ENCODE measurements at regions not wholly inside any gene's neighbourhood (a gene's known extent, or its start where the extent isn't known, plus 50 kb on each side); places are given as distances from the start of the nearest gene placed in this dataset.
"Not testable (repeated sequence)": the region's sequence is repeated elsewhere in the genome, so short reads cannot be mapped to it uniquely, and the experiment has no call there.

DNA sequence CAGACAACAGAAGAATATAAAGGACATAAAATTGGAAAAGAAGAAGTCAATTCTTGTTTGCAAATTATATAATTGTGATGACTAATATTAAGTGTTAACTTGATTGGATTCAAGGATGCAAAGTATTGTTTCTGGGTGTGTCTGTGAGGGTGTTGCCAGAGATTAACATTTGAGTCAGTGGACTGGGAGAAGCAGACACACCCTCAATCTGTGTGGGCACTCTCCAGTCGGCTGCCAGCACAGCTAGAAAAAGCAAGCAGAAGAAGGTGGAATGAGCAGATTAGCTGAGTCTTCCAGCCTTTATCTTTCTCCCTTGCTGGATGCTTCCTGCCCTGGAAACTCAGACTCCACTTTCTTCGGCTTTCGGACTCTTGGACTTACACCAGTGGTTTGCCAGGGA, 51.7 kb downstream of the UBE2NL start:
- Mint-ChIP-seq H3K4me1 (ENCODE audit: low read depth) (no peaks in the 10 kb centered on the region), H3K4me3 (no peak overlapping the region), H3K27me3 (ENCODE audit: low read depth) (no peaks in the 10 kb centered on the region), H3K36me3 (ENCODE audit: insufficient read depth in 2 of 2) (no peaks in the 10 kb centered on the region), H3K27ac (no peak overlapping the region), H3K9me3 (no peaks in the 10 kb centered on the region)
- no peak for ATAC-seq (replicated peaks in 1 of 2)
- DNase-seq: no peak

DNA sequence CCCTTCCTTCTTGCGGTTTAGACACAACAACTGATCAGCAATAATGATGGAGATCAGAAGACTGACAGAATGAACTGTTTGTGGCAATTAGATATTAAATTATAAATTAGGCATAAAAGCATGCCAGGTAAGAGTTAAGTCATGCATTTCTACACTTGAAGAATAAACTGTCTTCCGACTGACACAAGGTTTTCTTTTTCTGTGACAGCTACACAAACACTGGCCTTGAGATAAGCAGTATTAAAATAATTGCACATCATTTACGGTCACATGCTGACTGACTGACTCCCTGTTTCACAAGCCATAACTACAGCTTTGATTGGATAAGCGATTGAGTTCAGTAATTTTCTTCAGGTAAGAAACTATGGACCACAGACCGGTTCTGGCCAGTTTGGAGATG, 56.2 kb downstream of the UBE2NL start:
- no peaks in the 10 kb centered on the region for H3K36me3 Mint-ChIP-seq (ENCODE audit: insufficient read depth in 2 of 2)

DNA sequence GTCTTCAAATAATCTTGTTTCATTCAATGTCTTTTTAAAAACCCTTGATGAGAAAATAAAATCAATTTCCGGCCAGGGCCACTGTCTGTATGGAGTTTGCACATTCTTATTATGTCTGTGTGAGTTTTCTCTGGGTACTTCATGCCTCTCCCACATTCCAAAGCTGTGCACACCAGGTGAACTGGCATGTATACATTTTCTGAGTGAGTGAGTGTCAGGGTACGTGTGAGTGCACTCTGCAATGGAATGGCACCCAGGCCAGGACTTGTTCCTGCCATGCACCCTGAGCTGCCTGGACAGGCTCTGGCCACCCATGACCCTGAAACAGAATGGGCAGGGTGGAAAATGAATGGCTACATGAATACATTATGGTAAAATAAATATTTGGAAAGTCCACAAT, 61.3 kb downstream of the UBE2NL start:
- no peaks in the 10 kb centered on the region for H3K27me3 Mint-ChIP-seq (ENCODE audit: low read depth)
- peaks cover 1 to 3% of the 10 kb centered on the region in 2 donors for H3K36me3 Mint-ChIP-seq (ENCODE audit: insufficient read depth in 2 of 2)
- DNase-seq (no peak), ATAC-seq (replicated peaks in 1 of 2) (no peak)
- no peak overlapping the region for H3K27ac Mint-ChIP-seq
- H3K9me3 Mint-ChIP-seq: peaks cover 6 to 7% of the 10 kb centered on the region in 2 donors
- H3K4me1 Mint-ChIP-seq (ENCODE audit: low read depth): no peaks in the 10 kb centered on the region
- H3K4me3 Mint-ChIP-seq: no peak overlapping the region

More for the DNA sequence above, 56.2 kb downstream of the UBE2NL start:
- Mint-ChIP-seq H3K9me3 (no peaks in the 10 kb centered on the region), H3K4me3 (no peak overlapping the region), H3K27ac (no peak overlapping the region), H3K4me1 (ENCODE audit: low read depth) (no peaks in the 10 kb centered on the region), H3K27me3 (ENCODE audit: low read depth) (no peaks in the 10 kb centered on the region)
- DNase-seq (no peak), ATAC-seq (replicated peaks in 1 of 2) (no peak)

DNA sequence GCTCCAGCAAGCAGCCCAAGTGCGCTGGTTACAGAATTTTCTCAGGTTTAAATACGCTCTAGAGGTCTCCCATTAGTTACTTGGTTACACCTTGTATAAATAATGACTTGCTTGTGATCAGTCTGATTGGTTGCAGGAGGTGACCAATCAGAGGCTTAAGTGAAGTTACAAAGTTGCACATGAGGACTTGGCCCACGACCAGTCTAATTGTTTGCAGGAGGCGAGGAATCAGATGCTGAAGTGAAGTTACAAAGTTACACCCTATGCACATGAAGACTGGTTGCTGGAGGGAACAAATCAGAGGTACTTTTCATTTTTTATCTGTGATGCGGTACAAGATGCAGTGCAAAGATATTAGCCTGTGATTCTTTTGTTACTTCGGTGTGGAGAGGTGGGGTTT, 80.7 kb downstream of the UBE2NL start:
- H3K9me3 Mint-ChIP-seq: peaks cover 10% of the 10 kb centered on the region in 2 donors
- no peak overlapping the region for H3K27ac Mint-ChIP-seq
- no peaks in the 10 kb centered on the region for H3K36me3 Mint-ChIP-seq (ENCODE audit: insufficient read depth in 2 of 2)
- DNase-seq (no peak), ATAC-seq (replicated peaks in 1 of 2) (no peak)
- no peaks in the 10 kb centered on the region for H3K27me3 Mint-ChIP-seq (ENCODE audit: low read depth)
- H3K4me1 Mint-ChIP-seq (ENCODE audit: low read depth): no peaks in the 10 kb centered on the region
- H3K4me3 Mint-ChIP-seq: no peak overlapping the region

DNA sequence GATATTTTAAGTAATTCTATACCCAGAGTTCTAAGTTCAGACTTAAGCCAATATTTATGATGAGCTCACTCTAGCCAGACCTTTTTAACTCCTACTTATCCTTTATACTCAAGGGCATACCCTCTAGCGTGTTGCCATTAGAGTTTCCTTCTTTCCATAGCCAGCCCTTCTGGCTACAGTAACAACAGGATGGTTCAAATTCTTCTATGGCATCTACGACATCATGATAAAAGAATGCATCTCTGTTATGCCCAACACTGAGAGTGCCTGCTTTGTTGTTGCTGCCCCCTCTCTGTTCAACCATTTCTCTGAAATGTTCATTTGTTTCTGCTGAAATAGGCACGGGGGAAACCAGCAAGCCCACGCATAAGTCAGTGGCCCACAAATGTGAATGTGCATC, 104.5 kb downstream of the UBE2NL start:
- H3K4me3 Mint-ChIP-seq: no peak overlapping the region
- no peaks in the 10 kb centered on the region for H3K36me3 Mint-ChIP-seq (ENCODE audit: insufficient read depth in 2 of 2)
- ATAC-seq (replicated peaks in 1 of 2): no peak

DNA sequence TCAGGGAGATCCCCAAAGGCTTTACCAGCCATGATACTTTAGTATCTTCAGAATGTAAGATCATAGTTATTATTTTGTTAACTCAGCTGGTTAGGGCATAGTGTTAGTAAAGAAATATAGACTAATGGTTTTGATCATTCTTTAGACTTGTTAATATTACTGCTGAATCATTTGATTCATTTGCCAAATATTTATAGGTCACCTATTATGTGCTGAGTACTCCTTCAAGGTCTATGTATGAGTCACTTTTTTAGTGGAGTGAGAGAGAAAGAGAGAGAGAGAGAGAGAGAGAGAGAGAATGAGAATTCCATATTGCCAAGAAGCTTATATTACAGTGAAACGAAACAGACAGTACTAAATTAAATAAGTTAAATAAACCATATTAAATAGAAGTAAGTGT, 110.3 kb downstream of the UBE2NL start:
- Mint-ChIP-seq H3K27ac (no peak overlapping the region), H3K36me3 (ENCODE audit: insufficient read depth in 2 of 2) (no peaks in the 10 kb centered on the region), H3K27me3 (ENCODE audit: low read depth) (peaks cover 5% of the 10 kb centered on the region), H3K9me3 (peaks cover 0 to 4% of the 10 kb centered on the region in 2 donors), H3K4me3 (no peak overlapping the region), H3K4me1 (ENCODE audit: low read depth) (no peaks in the 10 kb centered on the region)
- DNase-seq: no peak
- ATAC-seq (replicated peaks in 1 of 2): no peak

More for the DNA sequence above, 104.5 kb downstream of the UBE2NL start:
- Mint-ChIP-seq H3K27me3 (ENCODE audit: low read depth) (peaks cover 5% of the 10 kb centered on the region), H3K9me3 (peaks cover 3 to 4% of the 10 kb centered on the region in 2 donors), H3K4me1 (ENCODE audit: low read depth) (no peaks in the 10 kb centered on the region), H3K27ac (no peak overlapping the region)
- no peak for DNase-seq

DNA sequence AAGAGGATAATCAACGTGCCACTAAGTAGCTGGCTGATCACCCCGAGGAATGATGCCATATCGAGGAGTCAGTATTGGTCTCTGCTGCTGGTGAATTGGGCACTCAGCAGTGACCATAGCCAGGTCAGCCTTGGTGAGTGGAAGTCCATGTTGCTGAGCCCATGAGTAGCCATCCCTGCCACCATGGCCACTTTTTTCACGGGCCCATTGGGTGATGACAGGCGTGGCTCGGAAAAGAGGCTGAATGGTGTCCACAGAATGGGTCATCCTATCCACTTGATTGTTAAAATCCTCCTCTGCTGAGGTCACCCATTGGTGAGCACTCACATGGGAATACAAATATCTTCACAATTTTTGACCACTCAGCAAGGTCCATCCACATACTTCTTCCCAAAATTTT, 114.4 kb downstream of the UBE2NL start:
- H3K4me1 Mint-ChIP-seq (ENCODE audit: low read depth): no peaks in the 10 kb centered on the region
- no peaks in the 10 kb centered on the region for H3K9me3 Mint-ChIP-seq
- H3K27ac Mint-ChIP-seq: no peak overlapping the region
- no peaks in the 10 kb centered on the region for H3K27me3 Mint-ChIP-seq (ENCODE audit: low read depth)
- no peaks in the 10 kb centered on the region for H3K36me3 Mint-ChIP-seq (ENCODE audit: insufficient read depth in 2 of 2)
- ATAC-seq (replicated peaks in 1 of 2): no peak
- no peak for DNase-seq
- H3K4me3 Mint-ChIP-seq: no peak overlapping the region

DNA sequence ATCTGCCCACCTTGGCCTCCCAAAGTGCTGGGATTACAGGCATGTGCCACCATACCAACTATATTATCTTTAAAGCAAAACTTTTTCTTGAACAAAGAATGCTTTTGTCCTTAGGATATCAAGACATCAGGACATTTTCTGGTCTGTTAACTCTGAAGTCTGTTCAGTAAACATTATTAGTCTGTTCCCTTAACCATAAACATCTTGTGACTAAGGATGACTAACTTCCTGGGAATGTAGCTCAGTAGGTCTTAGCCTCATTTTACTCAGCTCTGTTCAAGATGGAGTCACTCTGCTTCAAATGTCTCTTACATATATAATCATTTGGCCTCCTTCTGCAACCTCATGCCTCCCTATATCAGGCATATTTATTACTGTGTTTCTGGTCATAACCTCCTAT, 122.9 kb downstream of the UBE2NL start:
- Mint-ChIP-seq H3K36me3 (ENCODE audit: insufficient read depth in 2 of 2) (no peaks in the 10 kb centered on the region), H3K9me3 (peaks cover 0 to 4% of the 10 kb centered on the region in 2 donors), H3K27me3 (ENCODE audit: low read depth) (no peaks in the 10 kb centered on the region), H3K27ac (no peak overlapping the region), H3K4me1 (ENCODE audit: low read depth) (no peaks in the 10 kb centered on the region), H3K4me3 (no peak overlapping the region)
- ATAC-seq (replicated peaks in 1 of 2): no peak
- no peak for DNase-seq

DNA sequence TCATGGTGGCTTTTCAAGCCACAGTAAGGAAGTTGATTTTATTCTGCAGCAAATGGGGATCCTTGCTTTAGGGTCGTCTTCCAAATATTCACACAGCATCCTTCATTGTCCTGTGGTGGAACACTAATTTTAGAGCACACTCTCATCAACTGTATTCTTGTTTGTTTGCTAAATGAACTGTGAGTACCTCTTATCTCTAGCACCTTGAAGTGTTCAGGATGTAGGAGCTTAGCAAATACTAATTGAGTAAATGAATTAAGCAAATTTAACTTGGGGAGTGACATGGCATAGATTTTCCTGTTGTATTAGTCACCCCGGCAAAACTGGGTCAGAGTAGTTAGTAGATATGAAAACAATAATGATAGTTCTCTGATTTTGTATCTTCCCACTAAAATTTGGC, 156.9 kb downstream of the UBE2NL start:
- Mint-ChIP-seq H3K27ac (no peak overlapping the region), H3K27me3 (ENCODE audit: low read depth) (peaks cover 9% of the 10 kb centered on the region), H3K4me3 (no peak overlapping the region), H3K4me1 (ENCODE audit: low read depth) (no peaks in the 10 kb centered on the region), H3K36me3 (ENCODE audit: insufficient read depth in 2 of 2) (no peaks in the 10 kb centered on the region), H3K9me3 (peaks cover 0 to 4% of the 10 kb centered on the region in 2 donors)
- DNase-seq (no peak), ATAC-seq (replicated peaks in 1 of 2) (no peak)

DNA sequence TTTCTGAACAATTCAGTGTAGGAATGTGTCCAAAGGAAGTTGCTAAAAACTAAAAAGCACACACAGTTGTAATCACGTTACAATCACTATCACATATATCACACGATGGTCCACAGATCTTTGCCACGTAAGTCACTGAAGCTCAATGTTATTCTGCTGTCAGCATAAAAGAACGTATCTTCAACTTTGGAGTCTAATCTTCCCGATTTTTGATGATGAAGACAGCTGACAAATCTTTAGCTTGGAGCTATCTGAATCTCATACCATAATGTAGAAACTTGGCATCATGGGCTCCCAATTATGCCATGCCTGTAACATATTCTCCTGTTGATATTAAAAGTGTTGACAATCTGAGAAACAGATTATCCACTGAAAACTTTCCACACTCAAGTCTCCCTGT, 158.4 kb downstream of the UBE2NL start:
- no peaks in the 10 kb centered on the region for H3K36me3 Mint-ChIP-seq (ENCODE audit: insufficient read depth in 2 of 2)
- peaks cover 13% of the 10 kb centered on the region for H3K27me3 Mint-ChIP-seq (ENCODE audit: low read depth)
- H3K9me3 Mint-ChIP-seq: no peaks in the 10 kb centered on the region
- no peaks in the 10 kb centered on the region for H3K4me1 Mint-ChIP-seq (ENCODE audit: low read depth)
- DNase-seq (no peak), ATAC-seq (replicated peaks in 1 of 2) (no peak)
- H3K4me3 Mint-ChIP-seq: no peak overlapping the region
- H3K27ac Mint-ChIP-seq: no peak overlapping the region

DNA sequence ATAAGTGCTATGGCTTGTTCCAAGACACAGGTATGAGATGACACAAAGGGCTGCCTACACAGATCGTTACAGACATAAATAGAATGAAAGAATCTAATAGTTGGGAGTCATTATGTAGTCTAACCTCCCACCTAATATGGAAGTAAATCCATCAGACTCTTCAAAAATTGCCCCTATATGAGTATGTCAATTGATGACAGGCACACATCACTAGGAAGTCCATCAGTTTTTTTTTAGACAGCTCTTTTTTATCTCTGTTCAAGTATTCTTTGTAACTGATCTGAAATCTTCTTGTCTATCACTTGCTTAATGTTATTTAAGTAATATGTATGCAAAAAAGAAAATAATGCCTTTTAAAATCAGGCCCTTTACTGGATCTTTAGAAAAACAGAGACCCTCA, 191.6 kb downstream of the UBE2NL start:
- DNase-seq (no peak), ATAC-seq (replicated peaks in 1 of 2) (no peak)
- Mint-ChIP-seq H3K9me3 (no peaks in the 10 kb centered on the region), H3K27me3 (ENCODE audit: low read depth) (no peaks in the 10 kb centered on the region), H3K4me3 (no peak overlapping the region), H3K27ac (no peak overlapping the region), H3K36me3 (ENCODE audit: insufficient read depth in 2 of 2) (no peaks in the 10 kb centered on the region), H3K4me1 (ENCODE audit: low read depth) (no peaks in the 10 kb centered on the region)

DNA sequence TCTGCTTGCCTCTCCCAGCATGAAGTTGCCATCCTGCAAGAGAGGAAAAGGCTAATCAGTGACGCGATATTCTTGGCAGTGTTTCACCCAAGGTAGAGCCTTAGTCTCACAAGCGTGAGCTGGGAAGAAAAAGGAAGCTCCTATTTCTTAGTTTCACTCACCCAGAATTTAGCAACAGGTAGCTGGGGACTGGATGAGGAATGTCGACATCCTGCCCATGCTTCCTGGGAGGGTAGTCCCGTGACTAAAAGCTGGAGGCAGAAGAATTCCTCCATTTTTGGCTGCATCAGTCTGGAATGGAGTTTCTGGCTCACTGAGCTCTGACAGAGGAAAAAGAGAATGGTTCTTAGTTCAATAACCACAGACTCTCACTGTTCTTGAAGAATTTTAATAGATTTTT, 198.4 kb downstream of the UBE2NL start:
- H3K4me1 Mint-ChIP-seq (ENCODE audit: low read depth); H3K4me3 Mint-ChIP-seq; H3K36me3 Mint-ChIP-seq (ENCODE audit: insufficient read depth in 2 of 2); H3K9me3 Mint-ChIP-seq; DNase-seq; H3K27ac Mint-ChIP-seq; H3K27me3 Mint-ChIP-seq (ENCODE audit: low read depth); ATAC-seq (replicated peaks in 1 of 2): not testable (repeated sequence)

DNA sequence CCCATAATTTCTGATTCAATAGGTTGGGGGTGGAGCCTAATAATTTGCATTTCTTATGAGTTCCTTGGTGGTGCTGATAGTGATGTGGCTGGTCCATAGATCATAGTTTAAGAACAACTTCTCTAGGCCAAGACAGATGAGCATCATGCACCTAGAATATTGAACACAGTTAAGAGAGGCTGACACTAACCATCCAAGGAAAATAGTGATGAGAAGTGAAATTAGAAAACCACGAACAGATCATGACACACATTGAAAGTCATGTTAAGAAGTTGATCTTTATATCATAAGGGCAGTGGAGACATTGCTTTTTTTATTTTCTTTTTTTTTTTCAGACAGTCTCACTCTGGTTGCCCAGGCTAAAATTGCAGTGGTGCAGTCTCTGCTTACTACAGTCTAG, 205.8 kb downstream of the UBE2NL start:
- not testable (repeated sequence) for H3K27ac Mint-ChIP-seq; H3K4me3 Mint-ChIP-seq; DNase-seq; H3K9me3 Mint-ChIP-seq; H3K4me1 Mint-ChIP-seq (ENCODE audit: low read depth); H3K27me3 Mint-ChIP-seq (ENCODE audit: low read depth); H3K36me3 Mint-ChIP-seq (ENCODE audit: insufficient read depth in 2 of 2)
- peak; percentile 47 to 71 for ATAC-seq (replicated peaks in 1 of 2)

DNA sequence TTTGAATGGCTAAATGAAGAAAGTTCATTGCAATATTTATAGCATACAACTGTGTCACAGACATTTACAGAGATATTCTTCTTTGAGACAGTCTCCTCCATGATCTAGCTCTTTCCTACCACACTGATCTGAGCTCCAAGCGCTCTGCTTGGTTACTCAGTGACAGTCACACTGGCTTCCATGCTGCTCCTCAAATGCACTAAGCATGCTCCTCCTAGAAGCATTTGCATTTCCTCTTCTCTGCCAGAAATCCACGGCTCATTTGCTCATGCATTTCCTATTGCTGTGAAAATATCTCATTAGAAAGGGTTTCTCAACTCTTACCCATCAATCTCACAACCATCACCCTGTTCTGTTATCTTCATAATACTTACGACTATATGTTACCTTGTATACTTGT, 208.2 kb downstream of the UBE2NL start:
- not testable (repeated sequence) for H3K36me3 Mint-ChIP-seq (ENCODE audit: insufficient read depth in 2 of 2); ATAC-seq (replicated peaks in 1 of 2); H3K4me1 Mint-ChIP-seq (ENCODE audit: low read depth); H3K27ac Mint-ChIP-seq; DNase-seq; H3K4me3 Mint-ChIP-seq; H3K9me3 Mint-ChIP-seq; H3K27me3 Mint-ChIP-seq (ENCODE audit: low read depth)

DNA sequence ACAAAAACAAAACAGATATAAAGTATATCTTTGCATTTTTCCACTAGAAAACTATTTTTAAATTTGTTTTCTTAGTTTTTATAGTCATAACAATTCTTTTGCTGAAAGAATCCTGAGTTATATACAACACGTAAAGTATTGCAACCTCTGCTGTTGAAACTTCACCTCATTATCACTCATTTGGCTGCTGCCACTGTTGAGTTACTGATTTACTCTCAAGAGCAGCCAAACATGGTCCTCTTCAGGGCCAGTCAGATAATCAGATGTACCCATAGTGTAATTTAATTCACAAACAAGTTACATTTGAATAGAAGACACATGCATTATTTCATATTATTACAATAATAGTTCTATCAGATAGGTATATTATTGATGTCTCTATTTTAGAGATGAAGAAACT, 235.6 kb downstream of the UBE2NL start:
- H3K27me3 Mint-ChIP-seq (ENCODE audit: low read depth): not testable (repeated sequence)

More for the DNA sequence above, 235.6 kb downstream of the UBE2NL start:
- not testable (repeated sequence) for H3K4me3 Mint-ChIP-seq; H3K9me3 Mint-ChIP-seq; H3K36me3 Mint-ChIP-seq (ENCODE audit: insufficient read depth in 2 of 2); H3K4me1 Mint-ChIP-seq (ENCODE audit: low read depth); ATAC-seq (replicated peaks in 1 of 2); DNase-seq; H3K27ac Mint-ChIP-seq

Measured in activated T-cell treated with anti-CD3 and anti-CD28 coated beads, Interleukin-2, amount 50 U/mL, for 72 hours (primary cell).